GM19463 (cell line): ENCODE measurements at regions not wholly inside any gene's neighbourhood (a gene's known extent, or its start where the extent isn't known, plus 50 kb on each side); places are given as distances from the start of the nearest gene placed in this dataset.
"Not testable (repeated sequence)": the region's sequence is repeated elsewhere in the genome, so short reads cannot be mapped to it uniquely, and the experiment has no call there.

Source experiments
- ATAC-seq: cut with Tn5 transposase; IDR thresholded peaks from one replicate; pipeline ENCODE4 v1.9.1; 2021; ENCODE audit warnings: mild to moderate bottlenecking, moderate library complexity; ENCODE audit not compliant: unreplicated experiment

DNA sequence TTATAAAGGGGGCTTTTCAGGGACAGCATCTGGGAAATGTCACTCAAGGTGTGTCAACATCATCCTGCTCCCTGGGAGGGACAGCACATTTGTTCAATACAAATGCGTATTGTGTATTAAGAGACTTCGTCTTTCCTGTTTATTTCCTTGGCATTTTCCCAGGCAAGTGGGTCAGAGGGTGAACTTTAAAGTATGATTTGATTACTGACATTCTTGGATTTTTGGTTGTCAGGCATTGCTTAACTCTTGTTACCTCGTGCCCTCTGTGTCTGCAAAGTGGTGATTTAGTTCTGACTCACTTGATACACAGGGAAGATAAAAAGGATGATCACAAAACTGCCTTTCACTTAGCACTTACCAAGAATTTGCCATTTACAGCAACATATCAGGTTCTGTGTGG is 292.7 kb downstream of the SUCLA2 start:
- ATAC-seq: no peak

- no peak for ATAC-seq
Measured at GRCh38 chr13:47707414-47707813, 293.7 kb downstream of the SUCLA2 start.

GRCh38 chr13:47705185-47705584 is 295.9 kb downstream of the SUCLA2 start:
- no peak for ATAC-seq

DNA sequence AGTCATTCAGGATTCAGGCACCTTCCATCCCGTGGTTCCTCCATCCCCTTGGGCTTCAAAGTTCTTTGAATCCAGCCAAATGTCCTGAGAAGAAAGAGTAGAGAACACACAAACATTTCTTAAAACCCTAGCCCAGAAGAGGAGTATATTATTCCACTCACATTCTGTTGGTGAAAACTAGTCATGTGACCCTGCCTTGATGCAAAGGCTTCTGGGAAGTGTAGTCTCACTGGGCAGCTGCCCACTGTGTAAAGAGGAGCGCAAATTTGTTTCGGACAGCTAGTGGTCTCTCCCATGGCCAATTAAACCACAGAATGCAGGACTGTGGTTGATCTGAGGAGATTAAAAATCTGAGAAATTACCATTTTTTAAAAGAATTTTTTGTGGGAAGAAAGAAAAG is 304.4 kb downstream of the SUCLA2 start:
- no peak for ATAC-seq

DNA sequence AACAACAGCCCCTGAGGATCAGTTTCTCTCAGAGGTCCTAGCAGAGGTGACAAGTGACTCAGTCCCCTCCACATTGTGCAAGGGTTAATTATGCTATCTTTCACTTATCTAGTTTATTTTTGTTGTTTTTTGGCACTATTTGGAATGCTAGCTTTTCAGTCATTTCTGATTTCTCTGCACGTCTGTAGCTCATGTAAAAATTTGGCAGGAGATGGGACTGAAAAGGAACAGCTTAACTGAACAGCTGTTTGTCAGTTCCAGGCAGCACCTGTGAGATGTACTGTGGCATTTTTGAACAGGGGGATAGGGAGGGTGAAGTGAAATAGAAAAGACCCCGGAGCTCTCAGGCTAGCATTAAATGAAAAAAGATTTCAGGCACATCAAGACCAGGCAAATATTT is 313.5 kb downstream of the SUCLA2 start:
- no peak for ATAC-seq

DNA sequence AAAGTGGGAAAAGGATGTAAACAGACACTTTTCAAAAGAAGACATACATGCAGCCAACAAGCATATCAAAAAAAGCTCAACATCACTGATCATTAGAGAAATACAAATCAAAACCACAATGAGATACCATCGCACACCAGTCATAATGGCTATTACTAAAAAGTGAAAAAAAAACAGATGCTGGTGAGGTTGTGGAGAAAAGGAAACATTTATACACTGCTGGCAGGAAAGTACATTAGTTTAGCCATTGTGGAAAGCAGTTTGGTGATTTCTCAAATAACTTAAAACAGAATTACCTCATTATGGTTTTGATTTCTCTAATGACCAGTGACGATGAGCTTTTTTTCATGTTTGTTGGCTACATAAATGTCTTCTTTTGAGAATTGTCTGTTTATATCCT is 315.9 kb downstream of the SUCLA2 start:
- ATAC-seq: not testable (repeated sequence)

GRCh38 chr13:47680748-47681147 is 320.3 kb downstream of the SUCLA2 start:
- no peak for ATAC-seq

DNA sequence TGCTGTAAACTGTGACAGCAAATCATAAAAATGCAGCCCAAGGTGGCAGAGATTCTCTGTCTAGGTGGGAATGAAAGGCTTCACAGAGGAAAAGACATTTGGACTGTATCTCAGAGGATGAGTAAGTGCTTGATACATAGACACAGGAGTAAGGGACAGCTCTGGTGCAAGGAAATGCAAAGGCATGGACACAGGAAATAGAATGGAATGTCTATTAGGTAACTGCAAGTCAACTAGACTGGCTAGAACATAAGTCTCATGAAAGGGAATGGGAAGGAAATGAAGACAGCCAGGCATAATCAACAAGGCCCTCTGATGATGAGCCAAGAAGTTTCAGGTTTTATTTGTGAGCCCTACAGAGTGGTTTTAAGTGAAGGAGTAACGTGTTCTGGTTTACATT is 321.7 kb downstream of the SUCLA2 start:
- ATAC-seq: no peak

DNA sequence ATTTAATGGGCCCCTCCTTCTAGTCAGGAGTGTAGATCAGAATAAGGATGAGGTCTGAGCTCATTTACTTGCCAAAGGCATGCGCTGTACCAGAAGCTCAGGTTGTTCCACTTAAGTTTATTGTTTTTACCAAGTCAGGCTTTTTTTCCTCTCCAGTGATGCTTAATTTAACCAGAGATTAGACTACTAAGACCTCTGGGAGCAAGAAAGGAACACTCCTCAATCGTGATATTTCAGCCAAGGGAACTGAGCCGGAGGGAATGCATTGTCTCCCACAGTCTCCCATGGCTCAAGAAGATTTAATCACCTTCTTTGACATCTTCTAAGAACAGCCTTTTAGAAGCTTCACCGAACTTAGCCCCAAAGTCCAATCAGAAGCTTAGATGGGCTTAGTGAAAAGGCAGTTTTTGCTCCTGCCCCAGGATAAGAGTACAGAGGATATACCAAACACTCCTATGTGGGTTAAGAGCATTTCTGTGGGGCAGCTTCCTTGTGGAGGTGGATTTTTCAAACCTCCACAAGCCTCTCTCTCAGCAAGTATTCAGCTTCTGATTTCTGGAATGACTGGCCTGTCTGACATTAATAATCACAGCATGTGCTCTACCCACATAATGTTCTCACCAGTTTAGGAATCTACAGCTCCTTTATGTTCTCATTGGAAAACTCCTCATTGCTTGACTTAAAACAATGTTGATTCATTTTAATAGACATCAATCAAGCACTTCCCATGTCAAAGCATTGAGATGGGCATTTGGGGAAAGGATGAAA is 322.7 kb downstream of the SUCLA2 start:
- ATAC-seq: no peak

GRCh38 chr13:47675871-47676270 is 325.2 kb downstream of the SUCLA2 start:
- no peak for ATAC-seq

DNA sequence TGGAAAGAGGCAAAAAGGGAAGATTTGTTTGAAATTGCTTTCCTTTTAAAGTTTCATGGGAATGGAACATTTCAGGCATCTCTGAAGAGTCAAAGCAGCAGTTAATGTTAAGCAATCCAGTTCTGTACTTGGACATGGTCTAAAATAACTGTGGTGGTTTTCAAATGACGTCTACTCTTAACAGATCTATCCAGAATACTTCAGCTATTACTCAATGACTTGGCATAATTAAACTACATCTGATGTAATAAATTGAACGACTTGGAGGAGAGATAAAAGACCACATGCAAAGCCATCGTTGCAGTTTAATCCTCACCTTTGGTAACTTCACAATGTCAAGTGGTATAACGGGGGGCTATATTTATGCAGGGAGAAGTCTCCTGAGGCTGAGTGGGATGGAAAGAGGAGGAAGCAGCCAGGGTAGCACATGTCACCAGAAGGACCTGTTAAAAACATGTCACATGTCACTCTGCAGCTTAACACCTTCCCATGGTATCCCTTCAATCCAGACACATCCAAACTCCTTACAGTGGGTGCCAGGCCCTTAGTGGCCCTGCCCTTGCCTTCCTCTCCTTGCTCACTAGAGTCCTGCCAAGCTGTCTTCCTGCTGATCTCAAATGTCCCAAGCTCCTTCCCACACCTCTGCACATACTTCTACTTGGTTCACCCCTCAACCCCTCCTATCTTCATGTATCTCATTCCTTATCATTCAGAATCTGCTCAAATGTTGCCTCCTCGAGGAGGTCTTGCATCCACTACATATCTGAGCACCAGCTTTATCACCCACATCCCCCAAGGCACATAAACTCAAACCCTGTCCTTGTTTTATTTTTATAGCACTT is 327.8 kb downstream of the SUCLA2 start:
- ATAC-seq: no peak

DNA sequence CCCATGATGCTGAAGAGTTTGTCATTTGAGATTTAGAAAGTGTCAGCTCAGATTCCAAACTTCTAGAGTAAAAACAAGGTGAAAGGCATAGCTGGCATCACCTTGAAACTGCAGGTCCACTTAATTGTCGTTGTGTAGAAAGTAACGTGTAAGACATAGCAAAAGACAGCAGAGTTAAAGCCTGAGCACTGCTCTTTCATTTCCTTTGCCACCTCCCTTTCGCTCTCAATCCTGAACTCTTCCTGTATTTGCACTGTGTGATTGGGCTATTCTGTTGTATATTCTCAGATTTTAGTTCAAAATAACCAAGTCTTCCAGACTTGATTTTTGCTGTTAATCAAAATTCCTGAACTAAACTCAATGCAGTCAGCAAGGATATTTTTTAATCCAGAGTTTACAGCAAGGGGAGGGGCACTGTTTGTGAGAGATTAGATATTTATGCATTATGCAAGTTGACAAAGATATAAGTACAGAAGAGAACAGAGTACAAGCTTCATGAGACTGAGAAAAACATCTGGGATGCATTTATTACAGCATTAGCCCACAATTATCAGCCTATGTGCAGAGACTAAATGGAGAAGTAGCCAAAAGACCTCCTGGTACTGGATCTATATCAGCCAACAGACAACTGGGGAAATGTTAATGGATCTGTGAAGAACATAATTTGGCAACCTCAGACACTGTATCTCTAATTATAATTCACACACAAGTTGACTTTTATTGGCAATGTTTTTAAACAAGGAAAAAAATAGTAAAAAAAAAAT is 328.6 kb downstream of the SUCLA2 start:
- no peak for ATAC-seq

GRCh38 chr13:47671776-47672175 is 329.3 kb downstream of the SUCLA2 start:
- no peak for ATAC-seq

DNA sequence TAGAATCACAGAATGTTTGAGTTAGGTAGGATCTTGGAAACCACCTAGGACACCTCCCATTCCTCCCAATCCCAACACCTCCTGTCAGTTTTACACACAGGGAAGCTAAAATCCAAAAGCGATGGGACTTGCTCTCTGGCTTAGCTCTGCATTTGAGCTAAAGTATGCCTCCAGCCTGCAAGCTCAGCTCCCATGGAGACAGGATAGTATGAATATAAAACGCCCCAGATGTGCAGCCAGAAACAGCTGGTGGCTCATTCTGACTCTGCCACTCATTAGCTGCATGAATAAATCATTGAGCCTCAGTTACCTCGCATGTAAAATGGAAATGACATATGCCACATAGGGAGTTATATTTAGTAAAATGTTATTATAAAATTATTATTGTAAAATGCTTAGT is 336.0 kb downstream of the SUCLA2 start:
- ATAC-seq: no peak

DNA sequence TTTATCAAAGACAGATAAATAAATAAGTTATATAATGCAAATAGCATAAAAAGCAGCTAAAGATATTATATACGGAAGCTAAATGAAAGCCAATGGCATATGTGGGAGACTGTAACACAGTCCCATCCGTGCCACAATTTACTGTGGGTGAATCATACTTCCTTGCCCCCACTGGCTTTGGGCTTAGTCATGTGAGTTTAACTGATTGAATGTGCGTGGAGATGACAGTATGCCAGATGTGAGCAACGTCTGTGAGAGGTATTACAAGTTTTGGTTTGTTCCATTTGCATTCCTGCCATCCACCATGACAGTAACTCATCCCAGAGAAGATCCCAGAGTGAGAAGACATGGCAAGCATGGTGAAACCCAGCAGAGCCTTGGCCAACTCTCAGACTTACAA is 340.0 kb downstream of the SUCLA2 start:
- ATAC-seq: no peak

GRCh38 chr13:47656651-47657050 is 344.4 kb downstream of the SUCLA2 start:
- ATAC-seq: no peak

DNA sequence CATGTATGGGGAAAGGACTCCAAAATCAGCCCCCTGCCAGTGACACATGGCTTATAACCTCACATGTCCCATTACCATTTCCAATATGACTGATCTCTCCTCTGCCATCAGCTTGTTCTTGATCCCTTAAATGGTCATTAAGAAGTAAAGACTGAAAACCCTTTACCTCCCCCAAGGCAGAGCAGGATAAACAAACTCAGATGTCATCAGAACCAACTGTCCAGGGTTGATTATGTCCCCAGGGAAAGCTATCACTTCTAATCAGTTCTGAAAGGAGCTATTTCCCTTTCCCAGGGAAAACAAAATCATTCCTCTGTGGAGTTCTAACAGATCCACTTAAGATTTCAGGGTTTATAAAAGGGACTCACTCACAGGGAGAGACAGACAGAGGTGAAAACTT is 350.9 kb downstream of the SUCLA2 start:
- ATAC-seq: no peak

GRCh38 chr13:47647001-47647400 is 354.1 kb downstream of the SUCLA2 start:
- ATAC-seq: no peak

DNA sequence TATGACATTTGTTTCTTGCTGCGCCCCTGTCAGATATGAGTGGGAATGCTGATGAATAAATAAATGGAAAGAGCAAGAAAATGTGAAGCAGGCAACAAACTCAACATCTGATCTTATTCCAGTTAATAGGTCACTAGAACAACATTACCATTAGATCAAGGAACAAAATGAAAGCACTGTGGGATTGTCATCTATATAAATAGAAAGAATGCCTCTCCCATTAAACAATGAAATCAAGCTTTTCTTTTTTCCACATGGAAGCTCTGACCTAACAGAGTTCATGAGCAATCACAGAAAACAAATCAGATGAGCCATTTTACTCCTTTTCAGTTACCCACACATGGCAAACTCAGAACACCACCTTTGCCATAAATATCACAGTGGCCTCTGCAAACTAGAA is 354.8 kb downstream of the SUCLA2 start:
- no peak for ATAC-seq

- ATAC-seq: no peak
Measured at GRCh38 chr13:47639738-47640447, 361.2 kb downstream of the SUCLA2 start.

- no peak for ATAC-seq
Measured at GRCh38 chr13:47638627-47639026, 362.4 kb downstream of the SUCLA2 start.
